ENCODE measurements at regions not wholly inside any gene's neighbourhood (a gene's known extent, or its start where the extent isn't known, plus 50 kb on each side); places are given as distances from the start of the nearest gene placed in this dataset.
A peak's percentile ranks its signal among the peaks of the same experiment; 100 is the strongest.

DNA sequence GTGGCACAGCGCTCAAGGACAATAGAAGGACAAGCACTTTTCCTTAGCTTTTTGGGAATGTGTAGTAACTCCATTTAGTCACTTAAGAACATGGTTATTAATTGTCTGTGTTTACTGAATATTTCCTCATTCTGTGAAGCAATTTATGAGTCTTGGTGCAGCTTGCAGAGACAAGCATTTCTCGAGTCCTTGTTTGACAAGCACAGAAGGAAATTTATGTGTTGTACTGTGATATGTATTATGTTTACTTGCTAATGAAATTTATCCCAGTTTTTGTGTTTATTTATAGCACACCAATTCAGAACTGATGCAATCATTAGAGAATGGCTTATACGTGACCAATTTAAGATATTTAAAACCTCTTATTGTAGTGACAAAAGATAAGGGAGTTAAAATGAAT is 168.6 kb downstream of the PRELID2 start:
- Histone ChIP-seq H3K36me3 (ENCODE audit: insufficient read depth, low read length, poor library complexity, severe bottlenecking) (no peaks in the 10 kb centered on the region), H3K9me3 (ENCODE audit: low read depth, low read length, poor library complexity, severe bottlenecking) (no peaks in the 10 kb centered on the region), H3K27ac (ENCODE audit: low read depth, low read length, poor library complexity, severe bottlenecking) (no peak overlapping the region), H3K27me3 (replicated peaks; ENCODE audit: insufficient read depth, low read depth, low read length, poor library complexity) (no peaks in the 10 kb centered on the region), H3K4me1 (ENCODE audit: insufficient read depth, low read length, poor library complexity, severe bottlenecking) (peaks cover 14% of the 10 kb centered on the region), H3K4me3 (ENCODE audit: low read depth, low read length, poor library complexity, severe bottlenecking) (no peak overlapping the region)
- no TSS peak for BruUV-seq (replicated peaks)
- intact Hi-C loops (cut with micrococcal nuclease; ENCODE audit: unreplicated experiment) = no loop called here
- DNase-seq (ENCODE audit: low spot score) = no peak
- ChIA-PET POLR2A (ENCODE audit: low non-redundant PET) (no interaction called here), CTCF (no interaction called here)
- no peak for TF ChIP-seq EZH2 (IDR thresholded peaks at IDR 0.05; ENCODE audit: borderline replicate concordance, low read depth, low read length, poor library complexity, severe bottlenecking)
- TF ChIP-seq, protein P1, sequence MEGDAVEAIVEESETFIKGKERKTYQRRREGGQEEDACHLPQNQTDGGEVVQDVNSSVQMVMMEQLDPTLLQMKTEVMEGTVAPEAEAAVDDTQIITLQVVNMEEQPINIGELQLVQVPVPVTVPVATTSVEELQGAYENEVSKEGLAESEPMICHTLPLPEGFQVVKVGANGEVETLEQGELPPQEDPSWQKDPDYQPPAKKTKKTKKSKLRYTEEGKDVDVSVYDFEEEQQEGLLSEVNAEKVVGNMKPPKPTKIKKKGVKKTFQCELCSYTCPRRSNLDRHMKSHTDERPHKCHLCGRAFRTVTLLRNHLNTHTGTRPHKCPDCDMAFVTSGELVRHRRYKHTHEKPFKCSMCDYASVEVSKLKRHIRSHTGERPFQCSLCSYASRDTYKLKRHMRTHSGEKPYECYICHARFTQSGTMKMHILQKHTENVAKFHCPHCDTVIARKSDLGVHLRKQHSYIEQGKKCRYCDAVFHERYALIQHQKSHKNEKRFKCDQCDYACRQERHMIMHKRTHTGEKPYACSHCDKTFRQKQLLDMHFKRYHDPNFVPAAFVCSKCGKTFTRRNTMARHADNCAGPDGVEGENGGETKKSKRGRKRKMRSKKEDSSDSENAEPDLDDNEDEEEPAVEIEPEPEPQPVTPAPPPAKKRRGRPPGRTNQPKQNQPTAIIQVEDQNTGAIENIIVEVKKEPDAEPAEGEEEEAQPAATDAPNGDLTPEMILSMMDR (conservative IDR thresholded peaks at IDR 0.05; ENCODE audit: low read depth, low read length) = no peak

DNA sequence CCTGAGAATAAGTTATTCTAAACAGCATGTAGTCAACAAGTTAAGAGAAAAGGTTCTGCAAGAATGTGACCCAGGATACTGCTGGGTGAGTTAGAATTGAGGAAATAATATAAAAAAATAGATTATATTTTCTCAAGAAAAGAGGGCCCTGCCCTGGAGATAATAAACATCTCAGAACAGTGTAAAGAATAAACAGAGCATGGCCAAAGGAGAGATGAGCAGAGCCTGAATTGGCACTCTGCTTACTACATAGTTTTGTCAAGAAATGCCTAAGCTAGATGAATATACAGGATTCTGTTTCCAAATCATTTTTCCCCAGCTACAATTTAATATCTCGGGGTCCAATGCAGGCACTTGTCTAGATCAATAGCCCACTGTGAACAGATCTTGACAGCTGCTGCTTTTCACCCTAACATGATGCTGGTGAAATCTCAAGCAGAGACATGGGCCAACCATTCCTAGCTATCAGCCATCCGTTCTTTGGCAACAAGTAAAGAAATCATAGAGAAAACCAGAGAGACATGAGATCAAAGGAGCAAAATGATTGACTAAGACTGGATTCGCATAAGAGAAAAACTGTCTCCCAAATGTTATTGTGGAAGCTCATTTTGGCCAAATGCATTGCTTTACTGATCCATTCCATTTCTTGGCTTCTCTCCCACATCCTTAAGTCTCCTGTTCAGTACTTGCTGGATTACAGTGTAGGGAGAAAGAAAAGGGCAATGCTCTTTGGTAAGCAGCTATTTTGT is 173.2 kb downstream of the PRELID2 start:
- CTCF ChIA-PET = no interaction called here
- intact Hi-C loops (cut with micrococcal nuclease; ENCODE audit: unreplicated experiment) = no loop called here
- H3K9me3 ChIP-seq (ENCODE audit: low read depth, low read length, poor library complexity, severe bottlenecking) = no peaks in the 10 kb centered on the region
- BruUV-seq (replicated peaks) = no TSS peak
- no peaks in the 10 kb centered on the region for H3K36me3 ChIP-seq (ENCODE audit: insufficient read depth, low read length, poor library complexity, severe bottlenecking)
- POLR2A ChIA-PET (ENCODE audit: low non-redundant PET) = no interaction called here
- no peak overlapping the region for H3K4me3 ChIP-seq (ENCODE audit: low read depth, low read length, poor library complexity, severe bottlenecking)
- H3K4me1 ChIP-seq (ENCODE audit: insufficient read depth, low read length, poor library complexity, severe bottlenecking) = peaks cover 19% of the 10 kb centered on the region
- no peak for TF ChIP-seq EZH2 (IDR thresholded peaks at IDR 0.05; ENCODE audit: borderline replicate concordance, low read depth, low read length, poor library complexity, severe bottlenecking)
- TF ChIP-seq, protein P1 (conservative IDR thresholded peaks at IDR 0.05; ENCODE audit: low read depth, low read length) = no peak
- no peak overlapping the region for H3K27ac ChIP-seq (ENCODE audit: low read depth, low read length, poor library complexity, severe bottlenecking)
- no peaks in the 10 kb centered on the region for H3K27me3 ChIP-seq (replicated peaks; ENCODE audit: insufficient read depth, low read depth, low read length, poor library complexity)
- no peak for DNase-seq (ENCODE audit: low spot score)

DNA sequence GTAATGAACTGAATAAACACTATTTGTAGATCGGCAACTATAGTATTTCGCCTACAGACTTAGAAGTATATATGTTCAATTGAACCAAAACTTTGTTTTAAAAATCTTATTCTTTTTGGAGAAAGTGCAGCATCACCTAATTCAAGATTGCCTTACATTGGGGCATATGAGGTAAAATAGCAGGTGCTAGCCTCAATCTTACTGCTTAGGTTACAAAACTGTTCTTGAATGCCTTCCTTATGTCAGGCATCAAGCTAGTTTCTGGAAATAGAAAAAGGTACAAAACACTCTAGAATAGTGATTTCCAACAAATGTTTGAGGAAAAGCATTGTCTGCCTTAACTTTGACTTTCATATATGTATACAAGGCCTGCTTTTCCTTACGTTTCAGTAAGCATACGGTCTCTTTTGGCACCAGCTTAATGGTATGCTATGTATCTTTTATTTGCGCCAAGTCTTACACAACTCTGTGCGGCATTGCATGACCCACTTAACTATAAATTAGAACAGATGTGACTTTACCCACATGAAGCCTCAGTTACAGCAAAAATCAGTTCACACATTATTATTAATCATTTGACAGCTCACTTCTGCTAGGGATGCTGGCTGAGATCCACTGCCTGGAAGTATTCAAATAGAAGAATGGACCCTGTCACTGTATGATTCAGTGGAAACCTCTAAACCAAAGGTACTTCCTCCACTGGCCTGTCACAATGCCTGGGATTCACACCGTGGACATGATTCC is 174.1 kb downstream of the PRELID2 start:
- no peak for TF ChIP-seq EZH2 (IDR thresholded peaks at IDR 0.05; ENCODE audit: borderline replicate concordance, low read depth, low read length, poor library complexity, severe bottlenecking)
- TF ChIP-seq, protein P1 (conservative IDR thresholded peaks at IDR 0.05; ENCODE audit: low read depth, low read length) = no peak
- Histone ChIP-seq H3K9me3 (ENCODE audit: low read depth, low read length, poor library complexity, severe bottlenecking) (no peaks in the 10 kb centered on the region), H3K4me3 (ENCODE audit: low read depth, low read length, poor library complexity, severe bottlenecking) (no peak overlapping the region), H3K4me1 (ENCODE audit: insufficient read depth, low read length, poor library complexity, severe bottlenecking) (peaks cover 19% of the 10 kb centered on the region), H3K27ac (ENCODE audit: low read depth, low read length, poor library complexity, severe bottlenecking) (no peak overlapping the region), H3K36me3 (ENCODE audit: insufficient read depth, low read length, poor library complexity, severe bottlenecking) (no peaks in the 10 kb centered on the region), H3K27me3 (replicated peaks; ENCODE audit: insufficient read depth, low read depth, low read length, poor library complexity) (no peaks in the 10 kb centered on the region)
- no TSS peak for BruUV-seq (replicated peaks)
- peak; percentile 66 for DNase-seq (ENCODE audit: low spot score)
- POLR2A ChIA-PET (ENCODE audit: low non-redundant PET) = interaction anchor here (0.8 kb wide), 1 partner anchor 629 kb away, joined by 4 read pairs; no protein-coding TSS in a partner anchor
- CTCF ChIA-PET = no interaction called here
- intact Hi-C loops (cut with micrococcal nuclease; ENCODE audit: unreplicated experiment) = no loop called here

Data from A673 (cell line).